Effector memory CD4-positive, alpha-beta T cell (primary cell): ENCODE measurements at regions not wholly inside any gene's neighbourhood (a gene's known extent, or its start where the extent isn't known, plus 50 kb on each side); places are given as distances from the start of the nearest gene placed in this dataset.

Source experiments
- DNase-seq, 3 donors: peaks; one replicate each; pipeline ENCODE4 v3.0.0-alpha.2; 2020
- H3K27ac ChIP-seq: 2 replicates; pipeline ENCODE4 v1.7.0; 2013; ENCODE audit warnings: mild to moderate bottlenecking, low read length, moderate library complexity; ENCODE audit not compliant: insufficient read depth, poor library complexity, severe bottlenecking
- H3K27me3 ChIP-seq: replicated peaks from 2 replicates; pipeline ENCODE4 v1.7.0; 2013; ENCODE audit warnings: mild to moderate bottlenecking, low read length; ENCODE audit not compliant: insufficient read depth, control insufficient read depth, poor library complexity, severe bottlenecking
- H3K36me3 ChIP-seq: 2 replicates; pipeline ENCODE4 v1.7.0; 2013; ENCODE audit warnings: mild to moderate bottlenecking, low read length, moderate library complexity; ENCODE audit not compliant: control insufficient read depth, insufficient read depth
- H3K4me1 ChIP-seq: 2 replicates; pipeline ENCODE4 v1.7.0; 2013; ENCODE audit warnings: low read length, mild to moderate bottlenecking; ENCODE audit not compliant: control insufficient read depth, insufficient read depth, poor library complexity, severe bottlenecking
- H3K4me3 ChIP-seq: 2 replicates; pipeline ENCODE4 v1.7.0; 2013; ENCODE audit warnings: low read length, low read depth, mild to moderate bottlenecking; ENCODE audit not compliant: insufficient read depth, poor library complexity, severe bottlenecking
- H3K9me3 ChIP-seq: 2 replicates; pipeline ENCODE4 v1.7.0; 2013; ENCODE audit warnings: mild to moderate bottlenecking, low read length, moderate library complexity; ENCODE audit not compliant: control insufficient read depth

GRCh38 chr2:9707611-9708160 lies 76.9 kb upstream of the YWHAQ start:
- Histone ChIP-seq H3K27me3 (no peaks in the 10 kb centered on the region), H3K4me1 (peaks cover 31% of the 10 kb centered on the region), H3K9me3 (no peaks in the 10 kb centered on the region), H3K27ac (no peak overlapping the region), H3K36me3 (no peaks in the 10 kb centered on the region), H3K4me3 (no peak overlapping the region)
- no peak for DNase-seq

GRCh38 chr2:9708683-9709538 lies 78.1 kb upstream of the YWHAQ start:
- no peak overlapping the region for H3K27ac ChIP-seq
- no peaks in the 10 kb centered on the region for H3K36me3 ChIP-seq
- H3K4me1 ChIP-seq: peaks cover 21% of the 10 kb centered on the region
- no peaks in the 10 kb centered on the region for H3K27me3 ChIP-seq
- no peaks in the 10 kb centered on the region for H3K9me3 ChIP-seq
- H3K4me3 ChIP-seq: no peak overlapping the region
- DNase-seq: no peak

GRCh38 chr2:9709539-9710285 lies 78.9 kb upstream of the YWHAQ start:
- H3K36me3 ChIP-seq: no peaks in the 10 kb centered on the region
- H3K27me3 ChIP-seq: no peaks in the 10 kb centered on the region
- DNase-seq: no peak
- H3K4me3 ChIP-seq: no peak overlapping the region
- H3K27ac ChIP-seq: no peak overlapping the region
- H3K9me3 ChIP-seq: no peaks in the 10 kb centered on the region
- peaks cover 18% of the 10 kb centered on the region for H3K4me1 ChIP-seq

- DNase-seq: no peak
- Histone ChIP-seq H3K27me3 (no peaks in the 10 kb centered on the region), H3K36me3 (no peaks in the 10 kb centered on the region), H3K27ac (no peak overlapping the region), H3K4me1 (peaks cover 18% of the 10 kb centered on the region), H3K4me3 (no peak overlapping the region), H3K9me3 (no peaks in the 10 kb centered on the region)
These were observed 79.5 kb upstream of the YWHAQ start for GRCh38 chr2:9710311-9710710.

- H3K36me3 ChIP-seq: no peaks in the 10 kb centered on the region
- peak overlapping the region; percentile 1 for H3K27ac ChIP-seq
- peaks cover 18% of the 10 kb centered on the region for H3K4me1 ChIP-seq
- no peaks in the 10 kb centered on the region for H3K27me3 ChIP-seq
- H3K4me3 ChIP-seq: peak overlapping the region; percentile 17
- no peaks in the 10 kb centered on the region for H3K9me3 ChIP-seq
- no peak for DNase-seq
These were observed 81.5 kb upstream of the YWHAQ start for GRCh38 chr2:9712263-9712662.

GRCh38 chr2:9714630-9715214 lies 83.9 kb upstream of the YWHAQ start:
- Histone ChIP-seq H3K4me1 (peaks cover 9% of the 10 kb centered on the region), H3K4me3 (no peak overlapping the region), H3K9me3 (no peaks in the 10 kb centered on the region), H3K36me3 (no peaks in the 10 kb centered on the region), H3K27ac (no peak overlapping the region), H3K27me3 (no peaks in the 10 kb centered on the region)
- DNase-seq: no peak

- Histone ChIP-seq H3K9me3 (no peaks in the 10 kb centered on the region), H3K4me1 (peaks cover 9% of the 10 kb centered on the region), H3K36me3 (no peaks in the 10 kb centered on the region), H3K27me3 (no peaks in the 10 kb centered on the region), H3K4me3 (no peak overlapping the region), H3K27ac (no peak overlapping the region)
- no peak for DNase-seq
These were observed 84.4 kb upstream of the YWHAQ start for GRCh38 chr2:9715238-9715637.

- H3K4me3 ChIP-seq: no peak overlapping the region
- H3K27me3 ChIP-seq: no peaks in the 10 kb centered on the region
- DNase-seq: no peak
- H3K9me3 ChIP-seq: no peaks in the 10 kb centered on the region
- no peaks in the 10 kb centered on the region for H3K36me3 ChIP-seq
- no peaks in the 10 kb centered on the region for H3K4me1 ChIP-seq
- H3K27ac ChIP-seq: no peak overlapping the region
These were observed 87.2 kb upstream of the YWHAQ start for GRCh38 chr2:9717886-9718451.

GRCh38 chr2:9720352-9721093 lies 89.7 kb upstream of the YWHAQ start:
- no peak for DNase-seq
- Histone ChIP-seq H3K27me3 (no peaks in the 10 kb centered on the region), H3K36me3 (no peaks in the 10 kb centered on the region), H3K27ac (no peak overlapping the region), H3K4me1 (no peaks in the 10 kb centered on the region), H3K9me3 (no peaks in the 10 kb centered on the region), H3K4me3 (no peak overlapping the region)
